Tibial artery (tissue), 4 donors: ENCODE measurements at regions not wholly inside any gene's neighbourhood (a gene's known extent, or its start where the extent isn't known, plus 50 kb on each side); places are given as distances from the start of the nearest gene placed in this dataset.

Experiments used
- DNase-seq, 2 donors: peaks; one replicate each; pipeline ENCODE4 v3.0.0-alpha.2; 2019
- H3K27ac ChIP-seq, 2 donors: fragments of 200-600 bp; sonication (generic) in 1 of 2; 1 replicate in 1 of 2; 2 replicates in 1 of 2; pipeline ENCODE4 v1.5.1; 2018 to 2019; ENCODE audit warnings: mild to moderate bottlenecking in 1 of 2
- H3K27me3 ChIP-seq, 2 donors: fragments of 200-600 bp; sonication (generic) in 1 of 2; one replicate each; pipeline versions ENCODE4 v1.5.1 to v1.6.0; 2016 to 2019
- H3K36me3 ChIP-seq, 3 donors: fragments of 200-600 bp; sonication (generic) in 2 of 3; one replicate each; pipeline ENCODE4 v1.5.1; 2016 to 2019; ENCODE audit warnings: mild to moderate bottlenecking in 2 of 3
- H3K4me1 ChIP-seq, 4 donors: fragments of 200-600 bp; sonication (generic) in 2 of 4; 1 replicate in 3 of 4; 2 replicates in 1 of 4; pipeline ENCODE4 v1.5.1; 2016 to 2019
- H3K4me3 ChIP-seq, 2 donors: fragments of 200-600 bp; sonication (generic) in 1 of 2; 1 replicate in 1 of 2; 2 replicates in 1 of 2; pipeline ENCODE4 v1.5.1; 2018 to 2019; ENCODE audit warnings: mild to moderate bottlenecking in 2 of 2
- H3K9me3 ChIP-seq, 3 donors: fragments of 200-600 bp; sonication (generic) in 1 of 3; one replicate each; pipeline ENCODE4 v1.5.1; 2016 to 2019
- CTCF ChIP-seq, 2 experiments: fragments of 200-600 bp in 1 of 2; fragments of 450-650 bp in 1 of 2; IDR thresholded peaks; one replicate each; pipeline ENCODE4 v1.5.1; 2017 to 2019; ENCODE audit warnings: antibody characterized with exemption in 2 of 2, mild to moderate bottlenecking in 1 of 2, moderate library complexity in 1 of 2
- intact Hi-C: fragments of 100-400 bp; cut with DNase I; formaldehyde crosslinking; loops from one replicate; pipeline ENCODE4 v1.15.0; 2023; ENCODE audit warnings: low total_unique reads

GRCh38 chr1:181416268-181416860 lies 67.0 kb upstream of the CACNA1E start:
- no peak for DNase-seq
- H3K4me3 ChIP-seq = no peak overlapping the region
- H3K9me3 ChIP-seq = no peaks in the 10 kb centered on the region
- H3K27ac ChIP-seq = no peak overlapping the region
- intact Hi-C loops = no loop called here
- H3K27me3 ChIP-seq = no peaks in the 10 kb centered on the region
- TF ChIP-seq CTCF (IDR thresholded peaks at IDR 0.05) = no peak
- no peaks in the 10 kb centered on the region for H3K4me1 ChIP-seq
- H3K36me3 ChIP-seq = no peaks in the 10 kb centered on the region

- H3K4me1 ChIP-seq = no peaks in the 10 kb centered on the region
- no peak for TF ChIP-seq CTCF (IDR thresholded peaks at IDR 0.05)
- H3K27me3 ChIP-seq = no peaks in the 10 kb centered on the region
- intact Hi-C loops = no loop called here
- H3K4me3 ChIP-seq = no peak overlapping the region
- no peak overlapping the region for H3K27ac ChIP-seq
- H3K9me3 ChIP-seq = no peaks in the 10 kb centered on the region
- H3K36me3 ChIP-seq = no peaks in the 10 kb centered on the region
- DNase-seq = no peak
These were observed 65.4 kb upstream of the CACNA1E start for GRCh38 chr1:181417915-181418314.

GRCh38 chr1:181423301-181423918 lies 59.9 kb upstream of the CACNA1E start:
- H3K9me3 ChIP-seq = no peaks in the 10 kb centered on the region
- no peak for TF ChIP-seq CTCF (IDR thresholded peaks at IDR 0.05)
- intact Hi-C loops = no loop called here
- H3K27ac ChIP-seq = no peak overlapping the region
- H3K36me3 ChIP-seq = no peaks in the 10 kb centered on the region
- H3K4me3 ChIP-seq = no peak overlapping the region
- no peaks in the 10 kb centered on the region for H3K4me1 ChIP-seq
- DNase-seq = no peak
- H3K27me3 ChIP-seq = peaks cover 0 to 41% of the 10 kb centered on the region in 2 donors

GRCh38 chr1:181424786-181425403 lies 58.4 kb upstream of the CACNA1E start:
- H3K9me3 ChIP-seq = no peaks in the 10 kb centered on the region
- no peaks in the 10 kb centered on the region for H3K4me1 ChIP-seq
- H3K27me3 ChIP-seq = peaks cover 0 to 49% of the 10 kb centered on the region in 2 donors
- H3K4me3 ChIP-seq = no peak overlapping the region
- H3K27ac ChIP-seq = no peak overlapping the region
- intact Hi-C loops = no loop called here
- DNase-seq = peak in 1 of 2 donors; percentile 39
- TF ChIP-seq CTCF (IDR thresholded peaks at IDR 0.05) = peak; percentile 73 to 74
- no peaks in the 10 kb centered on the region for H3K36me3 ChIP-seq

GRCh38 chr1:181425566-181425965 lies 57.8 kb upstream of the CACNA1E start:
- no peak for DNase-seq

More at GRCh38 chr1:181425566-181425965, 57.8 kb upstream of the CACNA1E start:
- no peaks in the 10 kb centered on the region for H3K36me3 ChIP-seq
- intact Hi-C loops = no loop called here
- no peak overlapping the region for H3K27ac ChIP-seq
- H3K27me3 ChIP-seq = peaks cover 0 to 49% of the 10 kb centered on the region in 2 donors
- no peaks in the 10 kb centered on the region for H3K9me3 ChIP-seq
- no peak for TF ChIP-seq CTCF (IDR thresholded peaks at IDR 0.05)
- no peaks in the 10 kb centered on the region for H3K4me1 ChIP-seq
- H3K4me3 ChIP-seq = no peak overlapping the region
